ENCODE measurements at regions not wholly inside any gene's neighbourhood (a gene's known extent, or its start where the extent isn't known, plus 50 kb on each side); places are given as distances from the start of the nearest gene placed in this dataset.

GRCh38 chr1:17946434-17946833, 161.2 kb upstream of the IGSF21 start:
- H2AK5ac ChIP-seq (ENCODE audit: low read depth, low read length): no peak overlapping the region
- no peaks in the 10 kb centered on the region for H3K9me3 ChIP-seq (ENCODE audit: insufficient read depth in 2 of 2, low read depth in 1 of 2, low read length in 1 of 2)
- DNase-seq (ENCODE audit: low read depth in 1 of 2, low spot score in 2 of 2): no peak
- no peak overlapping the region for H4K8ac ChIP-seq (ENCODE audit: extremely low read depth, insufficient read depth, low read length)
- H3K9ac ChIP-seq (replicated peaks in 1 of 4; ENCODE audit: extremely low read depth in 1 of 4, low read depth in 3 of 4, low read length in 3 of 4): no peak overlapping the region
- TF ChIP-seq KDM1A (IDR thresholded peaks at IDR 0.05; ENCODE audit: borderline replicate concordance, low read length): peak; percentile 52; the same call in 1 of the 2 replicates
- no peak for TF ChIP-seq CTBP2 (IDR thresholded peaks at IDR 0.05; ENCODE audit: borderline replicate concordance, insufficient read depth, insufficient read length, low read length)
- H3K23ac ChIP-seq (ENCODE audit: insufficient read length): no peak overlapping the region
- H2BK20ac ChIP-seq (ENCODE audit: low read length): no peak overlapping the region
- no peak overlapping the region for H4K5ac ChIP-seq (ENCODE audit: insufficient read length, low read depth, low read length)
- WGBS, 2 experiments (ENCODE audit: extremely low coverage in 1 of 2, insufficient coverage in 1 of 2, insufficient read length in 1 of 2, insufficient replicate concordance in 2 of 2, low coverage in 1 of 2, low lambda C conversion rate in 2 of 2, missing lambda C conversion rate in 1 of 2): 92% methylated on average over 1 of the region's 1 CpG; no CpG with 5 or more reads in 1 of the 2 experiments
- no peak overlapping the region for H3K4me3 ChIP-seq (ENCODE audit: extremely low read depth in 1 of 4, insufficient read depth in 2 of 4, low read depth in 3 of 4, low read length in 4 of 4)
- H3K27me3 ChIP-seq (replicated peaks in 1 of 4; ENCODE audit: control insufficient read depth in 3 of 4, extremely low read depth in 1 of 4, insufficient read depth in 3 of 4, low read length in 3 of 4): no peaks in the 10 kb centered on the region; a peak in 1 of 7 replicates
- no peak overlapping the region for H3K56ac ChIP-seq (replicated peaks; ENCODE audit: insufficient read length, low read depth, low read length)
- no peaks in the 10 kb centered on the region for H3K79me1 ChIP-seq (ENCODE audit: low read depth, low read length)
- no peaks in the 10 kb centered on the region for H4K20me1 ChIP-seq (replicated peaks in 1 of 2; ENCODE audit: control insufficient read depth in 1 of 2, insufficient read depth in 2 of 2, low read length in 2 of 2)
- no peak overlapping the region for H3K14ac ChIP-seq (ENCODE audit: insufficient read length)
- H3K4ac ChIP-seq (replicated peaks; ENCODE audit: insufficient read length, low read depth, low read length): no peak overlapping the region
- no peak for FAIRE-seq
- H2BK15ac ChIP-seq (ENCODE audit: low read length): no peak overlapping the region
- H3K36me3 ChIP-seq (ENCODE audit: control insufficient read depth in 2 of 4, insufficient read depth in 4 of 4, low read length in 3 of 4): no peaks in the 10 kb centered on the region
- CTCF ChIA-PET (ENCODE audit: partially characterized antibody): interaction anchor here (1.0 to 2.5 kb wide), 3 partner anchors 9 to 282 kb away, joined by 3 to 9 read pairs (median 3); no protein-coding TSS in a partner anchor
- H3K23me2 ChIP-seq (ENCODE audit: low read depth, low read length): no peaks in the 10 kb centered on the region
- H3K4me1 ChIP-seq (replicated peaks in 1 of 4; ENCODE audit: control insufficient read depth in 3 of 4, insufficient read depth in 4 of 4, low read length in 3 of 4): peaks cover 0 to 6% (median 0%) of the 10 kb centered on the region in 4 experiments; a peak in 4 of 7 replicates
- no peak overlapping the region for H3K18ac ChIP-seq (ENCODE audit: extremely low read depth, low read length)
- POLR2A ChIA-PET (ENCODE audit: partially characterized antibody): no interaction called here
- no peak overlapping the region for H2BK120ac ChIP-seq (replicated peaks; ENCODE audit: low read depth, low read length)
- no peak overlapping the region for H3K27ac ChIP-seq (ENCODE audit: low read depth, low read length)
- no peaks in the 10 kb centered on the region for H3K79me2 ChIP-seq (ENCODE audit: control insufficient read depth in 1 of 2, insufficient read depth in 2 of 2, low read length in 2 of 2)
- no peak overlapping the region for H2AFZ ChIP-seq (ENCODE audit: low read length)
- H3K4me2 ChIP-seq (ENCODE audit: insufficient read depth in 1 of 2, low read depth in 2 of 2, low read length in 2 of 2): no peak overlapping the region
- no peak overlapping the region for H2BK5ac ChIP-seq (ENCODE audit: low read depth, low read length)
- no peak overlapping the region for H2BK12ac ChIP-seq (ENCODE audit: low read depth, low read length)
- H4K91ac ChIP-seq (replicated peaks; ENCODE audit: insufficient read length, low read length): no peak overlapping the region
